Stomach (tissue), 8 donors: ENCODE measurements at regions not wholly inside any gene's neighbourhood (a gene's known extent, or its start where the extent isn't known, plus 50 kb on each side); places are given as distances from the start of the nearest gene placed in this dataset.

Experiments used
- DNase-seq, 2 donors: peaks; one replicate each; pipeline versions ENCODE4 v3.0.0 to v3.0.0-alpha.2; 2013 to 2019
- H3K27ac ChIP-seq, 5 donors: fragments of 200-600 bp in 4 of 5; sonication (generic) in 4 of 5; one replicate each; pipeline ENCODE4 v1.5.1; 2013 to 2019; ENCODE audit warnings: mild to moderate bottlenecking in 1 of 5, moderate library complexity in 1 of 5
- H3K27me3 ChIP-seq, 3 donors: fragments of 200-600 bp; sonication (generic); one replicate each; pipeline ENCODE4 v1.5.1; 2017 to 2019; ENCODE audit warnings: mixed run types in 1 of 3
- H3K36me3 ChIP-seq, 4 donors: fragments of 200-600 bp; sonication (generic); 1 replicate in 3 of 4; 2 replicates in 1 of 4; pipeline ENCODE4 v1.5.1; 2016 to 2019
- H3K4me1 ChIP-seq, 4 donors: fragments of 200-600 bp; sonication (generic); one replicate each; pipeline ENCODE4 v1.5.1; 2016 to 2019
- H3K4me3 ChIP-seq, 4 donors: fragments of 200-600 bp; sonication (generic) in 3 of 4; one replicate each; pipeline ENCODE4 v1.5.1; 2016 to 2019; ENCODE audit warnings: mild to moderate bottlenecking in 1 of 4
- H3K9me3 ChIP-seq, 4 donors: fragments of 200-600 bp; sonication (generic); one replicate each; pipeline ENCODE4 v1.5.1; 2016 to 2019
- EP300 ChIP-seq: sonication (generic); formaldehyde crosslinking; IDR thresholded peaks from one replicate; pipeline ENCODE4 v1.6.1; 2017; ENCODE audit warnings: antibody characterized with exemption
- POLR2A ChIP-seq, 4 donors: fragments of 450-650 bp; IDR thresholded peaks; one replicate each; pipeline ENCODE4 v1.6.1; 2016; ENCODE audit warnings: antibody characterized with exemption in 4 of 4, control low read depth in 2 of 4, mild to moderate bottlenecking in 1 of 4, moderate library complexity in 1 of 4
- POLR2AphosphoS5 ChIP-seq, 3 donors: sonication (generic); formaldehyde crosslinking; IDR thresholded peaks; one replicate each; pipeline ENCODE4 v1.6.1; 2016; ENCODE audit warnings: antibody characterized with exemption in 3 of 3
- WGBS, 5 donors: extraction: QIAGEN DNeasy Blood & Tissue Kit in 3 of 5; methylation state at CpG; one replicate each; pipeline versions ENCODE4 v1.1.5 to v1.1.7; 2013 to 2018; 5-methylcytosine and 5-hydroxymethylcytosine counted together
- intact Hi-C: fragments of 100-400 bp; cut with DNase I; formaldehyde crosslinking; loops from one replicate; pipeline ENCODE4 v1.15.1; 2023; ENCODE audit warnings: low total_unique reads
- TF ChIP-seq, protein P1 (sequence below), 7 experiments: fragments of 450-650 bp in 4 of 7; fragments of 200-600 bp in 3 of 7; sonication (generic) in 3 of 7; IDR thresholded peaks; one replicate each; pipeline ENCODE4 v1.5.1; 2016 to 2019; ENCODE audit warnings: antibody characterized with exemption in 7 of 7, control low read depth in 2 of 7, mild to moderate bottlenecking in 1 of 7
- donor health status: healthy with polysubstance abuse.
- donor health status: Bipolar disorder and iron deficiency.
- donor health status: healthy.

- no peaks in the 10 kb centered on the region for H3K27me3 ChIP-seq
- peak overlapping the region in 1 of 5 donors; percentile 59 for H3K27ac ChIP-seq
- 39 to 67% (median 55%) methylated on average over 3 of the region's 3 CpGs for WGBS, 5 donors
- intact Hi-C loops: no loop called here
- peaks cover 8 to 14% (median 11%) of the 10 kb centered on the region in 4 donors for H3K4me1 ChIP-seq
- no peak for DNase-seq
- no peak for TF ChIP-seq POLR2AphosphoS5 (IDR thresholded peaks at IDR 0.05)
- TF ChIP-seq EP300: no peak
- TF ChIP-seq, protein P1, sequence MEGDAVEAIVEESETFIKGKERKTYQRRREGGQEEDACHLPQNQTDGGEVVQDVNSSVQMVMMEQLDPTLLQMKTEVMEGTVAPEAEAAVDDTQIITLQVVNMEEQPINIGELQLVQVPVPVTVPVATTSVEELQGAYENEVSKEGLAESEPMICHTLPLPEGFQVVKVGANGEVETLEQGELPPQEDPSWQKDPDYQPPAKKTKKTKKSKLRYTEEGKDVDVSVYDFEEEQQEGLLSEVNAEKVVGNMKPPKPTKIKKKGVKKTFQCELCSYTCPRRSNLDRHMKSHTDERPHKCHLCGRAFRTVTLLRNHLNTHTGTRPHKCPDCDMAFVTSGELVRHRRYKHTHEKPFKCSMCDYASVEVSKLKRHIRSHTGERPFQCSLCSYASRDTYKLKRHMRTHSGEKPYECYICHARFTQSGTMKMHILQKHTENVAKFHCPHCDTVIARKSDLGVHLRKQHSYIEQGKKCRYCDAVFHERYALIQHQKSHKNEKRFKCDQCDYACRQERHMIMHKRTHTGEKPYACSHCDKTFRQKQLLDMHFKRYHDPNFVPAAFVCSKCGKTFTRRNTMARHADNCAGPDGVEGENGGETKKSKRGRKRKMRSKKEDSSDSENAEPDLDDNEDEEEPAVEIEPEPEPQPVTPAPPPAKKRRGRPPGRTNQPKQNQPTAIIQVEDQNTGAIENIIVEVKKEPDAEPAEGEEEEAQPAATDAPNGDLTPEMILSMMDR (IDR thresholded peaks at IDR 0.05): no peak
- no peak for TF ChIP-seq POLR2A (IDR thresholded peaks at IDR 0.05)
- H3K36me3 ChIP-seq: no peaks in the 10 kb centered on the region
- H3K9me3 ChIP-seq: peaks cover 0 to 15% (median 0%) of the 10 kb centered on the region in 4 donors
- no peak overlapping the region for H3K4me3 ChIP-seq
These were observed 90.5 kb upstream of the FHL2 start for GRCh38 chr2:105489168-105489878.

DNA sequence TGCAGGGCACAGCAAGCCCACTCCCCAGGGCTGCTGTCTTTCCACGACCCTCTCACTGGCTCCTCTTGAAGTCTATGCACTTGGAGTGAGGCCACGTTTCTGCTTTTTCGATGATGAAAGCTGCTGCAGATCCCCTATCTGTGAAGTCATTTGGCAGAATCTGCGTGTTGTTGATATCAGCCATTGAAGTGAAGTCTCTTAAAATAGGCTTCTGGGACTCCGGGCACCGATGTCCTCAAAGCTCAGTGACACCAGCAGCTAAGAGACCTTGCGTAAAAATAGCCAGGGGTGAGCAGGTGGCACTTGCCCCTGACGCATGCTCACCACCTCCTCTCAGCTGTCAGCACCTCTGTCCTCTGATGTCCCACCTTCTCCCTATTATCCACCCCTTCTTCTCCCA, 89.4 kb upstream of the FHL2 start:
- peak overlapping the region in 2 of 5 donors; percentile 54 to 74 for H3K27ac ChIP-seq
- H3K4me1 ChIP-seq: peaks cover 8 to 14% (median 11%) of the 10 kb centered on the region in 4 donors
- WGBS, 5 donors: 79 to 87% (median 85%) methylated on average over 8 of the region's 8 CpGs
- H3K36me3 ChIP-seq: no peaks in the 10 kb centered on the region
- H3K4me3 ChIP-seq: no peak overlapping the region
- TF ChIP-seq POLR2AphosphoS5 (IDR thresholded peaks at IDR 0.05) (no peak), EP300 (no peak), POLR2A (IDR thresholded peaks at IDR 0.05) (no peak)
- TF ChIP-seq, protein P1 (IDR thresholded peaks at IDR 0.05): no peak
- intact Hi-C loops: no loop called here
- no peak for DNase-seq
- H3K9me3 ChIP-seq: peaks cover 0 to 15% (median 0%) of the 10 kb centered on the region in 4 donors
- H3K27me3 ChIP-seq: no peaks in the 10 kb centered on the region

DNA sequence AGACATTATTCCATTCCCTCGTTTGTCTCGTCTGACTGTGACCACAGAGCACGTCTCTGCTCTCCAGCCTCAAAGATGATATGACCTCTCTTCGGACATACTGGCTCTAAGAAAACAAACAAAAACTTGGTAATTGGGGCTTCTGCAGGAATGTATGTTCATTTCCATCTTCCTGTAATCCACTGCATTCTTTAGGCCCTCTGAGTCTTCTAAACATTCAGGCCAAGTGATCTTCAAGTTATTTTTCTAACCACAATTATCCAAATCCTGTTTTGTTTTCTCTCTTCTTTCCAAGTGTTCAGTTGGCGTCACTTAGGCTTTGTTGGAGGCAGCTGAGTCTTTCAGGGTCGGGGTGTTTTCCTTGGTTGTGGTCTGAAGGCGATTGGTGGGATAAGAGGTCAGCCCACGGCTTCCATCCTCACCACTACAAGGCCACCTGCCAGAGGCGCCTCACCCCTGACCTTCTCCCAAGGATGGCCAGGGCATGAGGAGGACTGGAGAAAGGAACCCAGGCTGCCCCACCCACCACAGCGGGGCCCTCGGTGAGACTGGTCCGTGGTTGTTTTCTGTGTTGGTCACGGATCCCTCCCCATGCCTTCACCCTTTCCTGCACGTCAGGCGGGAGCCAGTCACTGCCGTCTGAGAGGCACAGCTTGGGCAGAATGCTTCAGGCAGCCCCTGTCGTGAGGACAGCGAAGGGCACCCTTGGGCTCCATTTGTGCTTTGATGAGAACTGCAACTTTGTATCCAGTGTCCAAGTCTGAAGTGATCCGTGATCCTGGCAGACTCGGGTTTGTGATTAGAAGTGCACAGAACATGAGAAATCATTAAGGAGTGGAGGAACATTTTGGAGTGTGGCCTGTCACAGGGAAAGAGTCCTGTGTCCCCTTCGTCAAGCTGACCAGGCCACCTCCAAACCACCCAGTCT, 88.6 kb upstream of the FHL2 start:
- Histone ChIP-seq H3K27ac (peak overlapping the region in 4 of 5 donors; percentile 2 to 74 (median 42)), H3K27me3 (no peaks in the 10 kb centered on the region), H3K4me1 (peaks cover 8 to 14% (median 11%) of the 10 kb centered on the region in 4 donors), H3K9me3 (peaks cover 0 to 8% (median 0%) of the 10 kb centered on the region in 4 donors), H3K4me3 (no peak overlapping the region), H3K36me3 (no peaks in the 10 kb centered on the region)
- TF ChIP-seq POLR2A (IDR thresholded peaks at IDR 0.05): no peak
- TF ChIP-seq, protein P1 (IDR thresholded peaks at IDR 0.05): no peak
- no peak for TF ChIP-seq POLR2AphosphoS5 (IDR thresholded peaks at IDR 0.05)
- TF ChIP-seq EP300: no peak
- 72 to 83% (median 79%) methylated on average over 20 to 21 of the region's 21 CpGs for WGBS, 5 donors
- intact Hi-C loops: no loop called here
- peak in 1 of 2 donors; percentile 39 for DNase-seq

GRCh38 chr2:105486762-105487141, 87.9 kb upstream of the FHL2 start:
- no peak for TF ChIP-seq EP300
- TF ChIP-seq POLR2AphosphoS5 (IDR thresholded peaks at IDR 0.05): no peak
- TF ChIP-seq, protein P1 (IDR thresholded peaks at IDR 0.05): no peak
- no peak for TF ChIP-seq POLR2A (IDR thresholded peaks at IDR 0.05)
- intact Hi-C loops: no loop called here
- H3K36me3 ChIP-seq: no peaks in the 10 kb centered on the region
- peaks cover 8 to 14% (median 11%) of the 10 kb centered on the region in 4 donors for H3K4me1 ChIP-seq
- WGBS, 5 donors: 55 to 82% (median 79%) methylated on average over 3 of the region's 3 CpGs
- no peak overlapping the region for H3K4me3 ChIP-seq
- H3K9me3 ChIP-seq: peaks cover 0 to 1% (median 0%) of the 10 kb centered on the region in 4 donors
- DNase-seq: no peak
- H3K27me3 ChIP-seq: no peaks in the 10 kb centered on the region
- peak overlapping the region in 2 of 5 donors; percentile 31 to 74 for H3K27ac ChIP-seq
